ENCODE measurements at regions not wholly inside any gene's neighbourhood (a gene's known extent, or its start where the extent isn't known, plus 50 kb on each side); places are given as distances from the start of the nearest gene placed in this dataset.
"Not testable (repeated sequence)": the region's sequence is repeated elsewhere in the genome, so short reads cannot be mapped to it uniquely, and the experiment has no call there.

DNA sequence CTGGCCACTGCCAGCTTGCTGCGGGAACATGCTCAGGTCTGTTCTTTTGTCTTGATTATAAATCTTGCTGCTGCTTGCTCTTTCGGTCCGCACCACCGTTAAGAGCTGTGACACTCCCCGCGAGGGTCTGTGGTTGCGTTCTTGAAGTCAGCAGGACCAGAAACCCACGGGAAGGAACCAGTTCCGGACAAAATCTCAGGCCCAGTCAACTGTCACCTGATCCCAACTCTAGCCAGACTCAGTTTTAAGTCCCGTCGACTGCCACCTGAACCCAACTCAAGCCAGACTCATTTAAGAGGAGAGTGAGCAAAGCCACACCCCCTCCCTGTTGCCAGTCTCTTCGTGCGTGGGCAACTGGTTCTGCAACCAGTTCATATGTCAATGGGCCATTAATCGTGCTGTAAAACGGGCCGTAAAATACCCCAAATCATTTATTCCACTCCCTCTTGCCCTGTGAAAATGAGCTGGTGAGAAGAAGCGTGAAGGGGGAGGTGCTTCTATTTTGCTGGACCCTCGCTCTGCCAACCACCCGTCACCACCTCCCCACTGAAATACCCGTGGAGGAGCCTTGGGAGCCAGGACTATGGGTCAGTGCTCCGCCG, 224.3 kb downstream of the NDUFA10 start:
- Histone ChIP-seq H3K9me3 (ENCODE audit: control insufficient read depth, low read length) (no peaks in the 10 kb centered on the region), H3K27me3 (ENCODE audit: control insufficient read depth, insufficient read depth, low read length) (peaks cover 3% of the 10 kb centered on the region), H3K4me1 (ENCODE audit: control insufficient read depth, insufficient read depth, low read length) (no peaks in the 10 kb centered on the region), H3K9ac (ENCODE audit: low read length) (no peak overlapping the region), H3K36me3 (ENCODE audit: control insufficient read depth, insufficient read depth, low read length) (no peaks in the 10 kb centered on the region), H3K4me3 (ENCODE audit: low read length) (no peak overlapping the region)

DNA sequence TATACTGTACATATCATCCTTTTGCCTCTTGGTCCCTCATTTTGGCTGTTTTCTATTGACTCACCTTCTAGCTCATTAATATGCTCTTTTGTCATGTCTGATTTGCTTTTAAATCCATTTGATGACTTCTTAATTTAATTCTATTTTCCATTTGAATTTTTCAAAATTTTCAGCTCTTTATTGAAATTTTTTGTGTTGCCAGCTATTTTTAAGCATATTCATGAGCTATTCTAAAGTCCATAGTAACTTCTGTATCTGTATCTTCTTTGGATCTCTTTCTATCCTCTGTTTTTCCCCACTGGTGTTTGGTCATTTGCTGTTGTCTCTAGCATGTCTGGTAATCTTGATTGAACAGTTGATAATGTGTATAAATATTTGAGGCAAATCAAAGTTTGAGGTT, 227.8 kb downstream of the NDUFA10 start:
- Histone ChIP-seq H3K4me1 (ENCODE audit: control insufficient read depth, insufficient read depth, low read length) (no peaks in the 10 kb centered on the region), H3K9ac (ENCODE audit: low read length) (no peak overlapping the region), H3K27me3 (ENCODE audit: control insufficient read depth, insufficient read depth, low read length) (peaks cover 3% of the 10 kb centered on the region), H3K4me3 (ENCODE audit: low read length) (no peak overlapping the region), H3K9me3 (ENCODE audit: control insufficient read depth, low read length) (no peaks in the 10 kb centered on the region), H3K36me3 (ENCODE audit: control insufficient read depth, insufficient read depth, low read length) (no peaks in the 10 kb centered on the region)

DNA sequence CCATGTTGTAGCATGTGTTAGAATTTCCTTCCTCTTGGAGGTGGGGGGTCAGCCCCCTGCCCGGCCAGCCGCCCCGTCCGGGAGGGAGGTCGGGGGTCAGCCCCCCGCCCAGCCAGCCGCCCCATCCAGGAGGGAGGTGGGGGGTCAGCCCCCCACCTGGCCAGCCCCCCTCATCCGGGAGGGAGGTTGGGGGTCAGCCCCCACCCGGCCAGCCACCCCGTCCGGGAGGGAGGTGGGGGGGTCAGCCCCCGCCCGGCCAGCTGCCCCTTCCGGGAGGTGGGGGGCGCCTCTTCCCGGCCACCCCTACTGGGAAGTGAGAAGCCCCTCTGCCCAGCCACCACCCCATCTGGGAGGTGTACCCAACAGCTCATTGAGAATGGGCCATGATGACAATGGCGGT, 229.4 kb downstream of the NDUFA10 start:
- H3K27me3 ChIP-seq (ENCODE audit: control insufficient read depth, insufficient read depth, low read length); H3K4me1 ChIP-seq (ENCODE audit: control insufficient read depth, insufficient read depth, low read length); H3K4me3 ChIP-seq (ENCODE audit: low read length); H3K36me3 ChIP-seq (ENCODE audit: control insufficient read depth, insufficient read depth, low read length); H3K9ac ChIP-seq (ENCODE audit: low read length); H3K9me3 ChIP-seq (ENCODE audit: control insufficient read depth, low read length): not testable (repeated sequence)

DNA sequence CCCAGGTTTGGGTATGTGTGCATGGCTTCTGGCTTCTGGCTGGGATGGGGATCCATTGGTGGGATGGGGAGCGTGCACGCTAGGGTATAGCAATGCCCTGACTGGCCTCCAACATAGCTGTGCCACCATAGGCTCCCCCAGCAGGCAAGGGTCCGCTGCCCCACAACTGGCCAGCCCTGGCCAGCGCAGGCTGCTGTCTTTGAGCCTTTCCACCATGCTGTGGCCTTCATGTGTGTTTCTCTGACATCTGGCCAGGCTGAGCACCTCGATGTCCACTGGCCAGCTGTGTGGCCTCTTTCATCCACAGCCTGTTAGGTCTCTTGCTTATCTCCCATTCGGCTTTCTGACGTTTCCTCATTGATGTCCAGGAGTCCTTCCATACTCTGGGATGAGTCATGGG, 231.3 kb downstream of the NDUFA10 start:
- no peaks in the 10 kb centered on the region for H3K27me3 ChIP-seq (ENCODE audit: control insufficient read depth, insufficient read depth, low read length)
- no peaks in the 10 kb centered on the region for H3K9me3 ChIP-seq (ENCODE audit: control insufficient read depth, low read length)
- no peaks in the 10 kb centered on the region for H3K36me3 ChIP-seq (ENCODE audit: control insufficient read depth, insufficient read depth, low read length)
- no peak overlapping the region for H3K4me3 ChIP-seq (ENCODE audit: low read length)
- no peaks in the 10 kb centered on the region for H3K4me1 ChIP-seq (ENCODE audit: control insufficient read depth, insufficient read depth, low read length)
- H3K9ac ChIP-seq (ENCODE audit: low read length), result no peak overlapping the region

DNA sequence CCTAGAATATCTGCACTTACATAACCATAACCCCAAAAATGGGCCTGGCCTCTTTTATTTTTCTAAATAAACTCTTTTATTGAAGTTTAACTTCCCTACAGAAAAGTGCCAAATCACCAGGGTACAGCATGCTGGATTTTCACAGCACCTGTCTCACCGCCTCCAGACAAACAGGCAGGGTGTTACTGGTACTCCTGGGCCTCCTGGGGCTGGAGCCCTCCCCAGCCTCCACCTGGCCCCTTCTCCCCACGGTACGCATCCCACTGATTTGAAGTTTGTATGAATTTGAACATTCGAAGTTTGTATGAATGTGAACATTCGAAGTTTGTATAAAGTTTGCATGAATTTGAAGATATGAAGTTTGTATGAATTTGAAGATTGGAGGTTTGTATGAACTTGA, 232.1 kb downstream of the NDUFA10 start:
- Histone ChIP-seq H3K4me1 (ENCODE audit: control insufficient read depth, insufficient read depth, low read length) (no peaks in the 10 kb centered on the region), H3K36me3 (ENCODE audit: control insufficient read depth, insufficient read depth, low read length) (no peaks in the 10 kb centered on the region), H3K9me3 (ENCODE audit: control insufficient read depth, low read length) (no peaks in the 10 kb centered on the region), H3K4me3 (ENCODE audit: low read length) (no peak overlapping the region), H3K9ac (ENCODE audit: low read length) (no peak overlapping the region), H3K27me3 (ENCODE audit: control insufficient read depth, insufficient read depth, low read length) (no peaks in the 10 kb centered on the region)

DNA sequence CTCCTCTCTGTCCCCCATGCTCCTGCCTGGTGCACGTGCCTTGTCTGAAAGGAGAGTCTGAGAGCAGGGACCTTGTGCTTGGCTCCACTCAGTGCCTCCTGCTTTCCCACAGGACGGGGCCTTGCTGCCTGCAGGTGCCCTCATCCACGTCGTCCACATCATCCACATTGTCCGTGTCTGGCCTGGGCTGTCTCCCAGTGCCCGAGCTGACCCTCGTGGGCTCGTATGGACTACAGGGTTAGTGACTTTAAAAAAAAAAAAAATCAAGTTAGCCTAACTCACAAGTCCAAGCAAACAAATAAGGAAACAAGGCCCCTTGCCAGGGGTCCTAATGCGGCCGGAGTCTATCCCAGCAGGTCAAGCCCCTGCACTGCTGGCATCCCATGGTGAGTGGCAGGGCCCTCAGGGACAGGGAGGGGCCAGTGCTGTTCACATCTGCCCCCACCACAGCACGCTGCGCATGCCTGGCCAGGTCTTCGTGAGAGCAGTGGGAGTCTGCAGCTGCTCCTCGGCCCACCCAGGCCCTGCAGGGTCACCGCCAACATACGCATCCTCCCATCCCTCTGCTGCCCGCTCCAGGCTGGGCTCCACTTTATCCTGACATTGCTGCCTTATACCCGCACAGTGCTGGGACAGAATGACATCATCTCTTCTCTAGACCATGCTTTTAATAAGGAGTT, 232.6 kb downstream of the NDUFA10 start:
- Histone ChIP-seq H3K9me3 (ENCODE audit: control insufficient read depth, low read length) (no peaks in the 10 kb centered on the region), H3K4me3 (ENCODE audit: low read length) (no peak overlapping the region), H3K27me3 (ENCODE audit: control insufficient read depth, insufficient read depth, low read length) (no peaks in the 10 kb centered on the region), H3K36me3 (ENCODE audit: control insufficient read depth, insufficient read depth, low read length) (no peaks in the 10 kb centered on the region), H3K9ac (ENCODE audit: low read length) (no peak overlapping the region), H3K4me1 (ENCODE audit: control insufficient read depth, insufficient read depth, low read length) (no peaks in the 10 kb centered on the region)

DNA sequence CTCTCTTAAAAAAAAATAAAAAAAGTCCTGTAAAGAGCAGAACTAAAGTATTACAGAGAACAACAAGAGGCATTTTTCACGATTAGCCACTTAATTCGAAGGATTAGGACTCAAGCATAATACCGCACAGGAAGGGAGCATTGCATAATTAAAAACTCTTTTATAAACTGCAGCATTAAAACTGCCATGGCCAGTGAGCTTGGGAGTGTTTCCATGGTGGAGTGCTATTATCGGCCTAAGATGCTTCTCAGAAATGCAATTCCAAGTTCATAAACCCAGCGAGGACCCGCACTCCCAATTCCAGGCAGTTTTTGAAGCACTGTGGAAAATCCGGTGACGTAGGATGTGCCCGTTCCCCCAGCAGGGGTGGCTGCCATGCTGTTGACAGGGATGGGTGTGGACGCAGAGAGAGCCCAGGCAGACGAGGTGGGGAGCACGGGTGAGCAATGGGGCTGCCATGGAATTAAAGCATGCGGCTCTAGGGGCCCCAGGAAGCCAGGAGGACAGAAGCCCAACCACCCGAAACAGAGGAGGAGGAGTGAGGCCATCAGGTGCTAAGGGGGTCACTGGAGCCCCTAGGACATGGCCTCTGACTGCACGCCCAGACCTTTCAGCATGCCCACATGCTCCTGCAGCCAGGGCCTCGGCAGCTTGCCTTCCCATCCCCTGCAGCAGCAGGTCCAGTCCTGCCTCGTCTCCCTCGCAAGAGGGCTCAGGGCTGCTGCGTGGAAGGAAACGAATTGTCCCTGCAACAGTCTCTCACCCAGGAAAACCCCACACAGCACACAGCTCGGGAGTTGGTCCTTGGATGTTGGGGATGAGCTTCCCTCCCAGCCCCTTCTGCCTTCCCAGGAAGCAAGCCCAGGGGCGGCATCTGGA, 233.4 kb downstream of the NDUFA10 start:
- no peak overlapping the region for H3K9ac ChIP-seq (ENCODE audit: low read length)
- no peaks in the 10 kb centered on the region for H3K36me3 ChIP-seq (ENCODE audit: control insufficient read depth, insufficient read depth, low read length)

DNA sequence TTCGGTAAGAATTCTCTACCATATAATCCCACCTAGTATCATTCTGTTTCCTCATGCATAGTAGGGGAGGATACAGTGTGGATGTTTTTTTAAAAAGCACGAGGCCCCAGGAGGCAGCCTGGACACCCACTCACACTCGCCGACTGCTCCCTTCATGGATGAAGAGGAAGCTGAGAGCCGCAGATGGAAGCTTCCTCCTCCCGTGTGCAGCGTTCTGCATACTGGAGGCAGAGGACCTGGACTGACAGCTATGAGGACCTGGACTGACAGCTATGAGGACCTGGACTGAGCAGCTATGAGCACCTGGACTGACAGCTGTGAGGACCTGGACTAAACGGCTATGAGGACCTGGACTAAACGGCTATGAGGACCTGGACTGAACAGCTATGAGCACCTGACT, 234.4 kb downstream of the NDUFA10 start:
- H3K9ac ChIP-seq (ENCODE audit: low read length), result no peak overlapping the region
- H3K36me3 ChIP-seq (ENCODE audit: control insufficient read depth, insufficient read depth, low read length), result no peaks in the 10 kb centered on the region
- H3K27me3 ChIP-seq (ENCODE audit: control insufficient read depth, insufficient read depth, low read length), result no peaks in the 10 kb centered on the region
- H3K4me3 ChIP-seq (ENCODE audit: low read length), result no peak overlapping the region
- H3K9me3 ChIP-seq (ENCODE audit: control insufficient read depth, low read length), result no peaks in the 10 kb centered on the region
- H3K4me1 ChIP-seq (ENCODE audit: control insufficient read depth, insufficient read depth, low read length), result no peaks in the 10 kb centered on the region

More for the DNA sequence above, 233.4 kb downstream of the NDUFA10 start:
- H3K27me3 ChIP-seq (ENCODE audit: control insufficient read depth, insufficient read depth, low read length), result no peaks in the 10 kb centered on the region
- H3K9me3 ChIP-seq (ENCODE audit: control insufficient read depth, low read length), result no peaks in the 10 kb centered on the region
- H3K4me1 ChIP-seq (ENCODE audit: control insufficient read depth, insufficient read depth, low read length), result no peaks in the 10 kb centered on the region
- H3K4me3 ChIP-seq (ENCODE audit: low read length), result no peak overlapping the region

DNA sequence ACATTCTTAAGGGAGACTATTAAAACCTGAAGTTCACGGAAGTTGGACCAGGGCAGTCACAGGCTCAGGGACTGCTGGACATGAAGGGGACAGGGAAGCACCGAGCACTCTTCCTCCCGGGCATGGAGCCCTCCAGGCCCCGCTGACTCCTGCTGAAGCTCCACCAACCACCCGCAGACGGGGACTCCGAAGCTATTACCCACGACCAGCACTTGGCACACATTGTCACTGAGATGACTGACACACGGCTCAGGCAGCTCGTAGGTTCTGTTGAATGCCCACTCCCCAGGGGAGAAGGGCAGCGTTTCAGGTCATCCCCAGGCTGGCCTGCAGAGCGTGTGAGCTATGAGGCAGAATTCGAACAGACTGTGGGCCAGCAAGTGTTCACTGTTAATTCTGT, 234.8 kb downstream of the NDUFA10 start:
- H3K4me3 ChIP-seq (ENCODE audit: low read length), result no peak overlapping the region
- H3K36me3 ChIP-seq (ENCODE audit: control insufficient read depth, insufficient read depth, low read length), result no peaks in the 10 kb centered on the region
- no peaks in the 10 kb centered on the region for H3K9me3 ChIP-seq (ENCODE audit: control insufficient read depth, low read length)
- no peaks in the 10 kb centered on the region for H3K4me1 ChIP-seq (ENCODE audit: control insufficient read depth, insufficient read depth, low read length)
- no peaks in the 10 kb centered on the region for H3K27me3 ChIP-seq (ENCODE audit: control insufficient read depth, insufficient read depth, low read length)
- no peak overlapping the region for H3K9ac ChIP-seq (ENCODE audit: low read length)

DNA sequence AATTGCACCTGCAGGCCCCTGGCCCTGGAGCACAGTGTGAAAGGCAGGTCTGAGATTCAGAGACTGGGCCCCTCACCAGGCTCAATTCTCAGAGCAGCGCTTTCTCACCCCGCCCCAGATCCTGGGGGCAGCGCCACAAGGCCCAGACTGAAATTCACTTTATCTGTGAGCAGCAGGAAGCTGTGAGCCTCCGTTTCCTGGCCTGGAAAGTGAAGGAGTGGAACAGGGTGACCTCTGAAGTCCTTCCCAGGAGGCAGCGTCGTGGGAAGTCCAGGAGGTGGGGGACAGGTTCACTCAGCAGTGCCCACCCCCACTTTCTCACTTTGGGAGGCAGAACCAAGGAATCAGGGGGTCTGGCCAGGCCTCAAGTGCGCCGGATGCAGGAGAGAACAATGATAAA, 235.4 kb downstream of the NDUFA10 start:
- Histone ChIP-seq H3K4me3 (ENCODE audit: low read length) (no peak overlapping the region), H3K36me3 (ENCODE audit: control insufficient read depth, insufficient read depth, low read length) (no peaks in the 10 kb centered on the region), H3K9ac (ENCODE audit: low read length) (no peak overlapping the region), H3K4me1 (ENCODE audit: control insufficient read depth, insufficient read depth, low read length) (no peaks in the 10 kb centered on the region), H3K9me3 (ENCODE audit: control insufficient read depth, low read length) (no peaks in the 10 kb centered on the region), H3K27me3 (ENCODE audit: control insufficient read depth, insufficient read depth, low read length) (no peaks in the 10 kb centered on the region)

DNA sequence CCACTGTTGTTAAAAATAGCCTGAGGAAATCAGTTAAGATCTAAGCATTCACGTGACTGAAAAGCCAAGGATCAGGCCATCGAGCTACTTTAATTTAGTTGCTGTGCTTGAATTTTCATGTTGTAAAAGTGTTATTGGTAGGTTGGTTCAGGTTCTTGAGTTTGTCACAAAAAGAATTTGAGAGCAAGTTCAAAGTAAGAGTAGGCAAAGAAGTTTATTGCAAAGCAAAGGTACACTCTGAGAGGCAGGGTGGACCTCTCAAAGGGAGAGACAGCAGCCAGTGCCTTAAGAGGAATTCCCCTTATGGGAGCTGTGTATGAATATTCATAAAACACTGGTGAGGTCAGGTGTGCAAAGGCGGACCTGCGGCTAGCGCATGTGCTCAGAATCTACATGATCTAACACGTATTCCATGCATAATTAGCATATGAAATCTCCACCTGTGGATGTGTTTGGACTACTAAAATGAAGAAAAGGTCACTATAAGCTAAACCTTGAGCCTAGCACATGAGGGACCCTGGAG, 236.5 kb downstream of the NDUFA10 start:
- H3K4me3 ChIP-seq (ENCODE audit: low read length), result no peak overlapping the region
- no peaks in the 10 kb centered on the region for H3K9me3 ChIP-seq (ENCODE audit: control insufficient read depth, low read length)
- H3K36me3 ChIP-seq (ENCODE audit: control insufficient read depth, insufficient read depth, low read length), result no peaks in the 10 kb centered on the region
- H3K9ac ChIP-seq (ENCODE audit: low read length), result no peak overlapping the region
- no peaks in the 10 kb centered on the region for H3K27me3 ChIP-seq (ENCODE audit: control insufficient read depth, insufficient read depth, low read length)
- no peaks in the 10 kb centered on the region for H3K4me1 ChIP-seq (ENCODE audit: control insufficient read depth, insufficient read depth, low read length)

DNA sequence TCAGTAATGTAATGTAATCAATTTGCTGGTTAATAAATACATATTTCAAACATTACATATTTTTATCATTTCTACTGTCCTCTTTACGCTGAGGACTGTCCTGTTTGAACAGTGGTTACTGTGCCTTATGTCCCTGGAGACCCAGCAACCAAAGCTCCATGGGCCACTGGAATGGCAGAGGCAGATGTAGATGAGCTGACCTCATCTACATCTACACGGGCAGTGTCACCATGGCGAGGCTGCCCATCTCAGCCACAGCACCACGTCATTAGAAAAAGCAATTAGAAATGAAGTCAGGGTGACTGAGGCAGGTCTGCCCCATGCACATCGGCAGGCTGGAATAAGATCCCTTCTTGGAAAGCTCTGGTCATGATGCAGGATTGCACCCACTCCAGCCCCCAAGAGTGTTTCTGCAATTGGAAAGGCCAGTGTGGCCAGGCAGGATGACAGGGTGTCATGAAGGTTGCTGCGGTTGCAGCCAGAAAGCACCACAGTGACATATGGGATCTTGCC, 237.5 kb downstream of the NDUFA10 start:
- Histone ChIP-seq H3K9ac (ENCODE audit: low read length) (no peak overlapping the region), H3K4me3 (ENCODE audit: low read length) (no peak overlapping the region), H3K9me3 (ENCODE audit: control insufficient read depth, low read length) (no peaks in the 10 kb centered on the region), H3K36me3 (ENCODE audit: control insufficient read depth, insufficient read depth, low read length) (no peaks in the 10 kb centered on the region), H3K4me1 (ENCODE audit: control insufficient read depth, insufficient read depth, low read length) (no peaks in the 10 kb centered on the region), H3K27me3 (ENCODE audit: control insufficient read depth, insufficient read depth, low read length) (no peaks in the 10 kb centered on the region)
